HepG2 (cell line): ENCODE measurements at regions not wholly inside any gene's neighbourhood (a gene's known extent, or its start where the extent isn't known, plus 50 kb on each side); places are given as distances from the start of the nearest gene placed in this dataset.

Experiments used
- AGO2 ChIP-seq: fragments of 200-400 bp; formaldehyde crosslinking; optimal IDR thresholded peaks from 2 replicates; pipeline ENCODE3; 2017; ENCODE audit warnings: mild to moderate bottlenecking, low read depth, low read length, moderate library complexity
- ARNTL ChIP-seq: sonication (generic); formaldehyde crosslinking; IDR thresholded peaks from 2 replicates; pipeline ENCODE4 v1.4.0; 2020; ENCODE audit warnings: mild to moderate bottlenecking, missing genetic modification reagents
- STAG1 ChIP-seq: sonication (generic); formaldehyde crosslinking; IDR thresholded peaks from 2 replicates; pipeline ENCODE4 v1.4.0; 2020; ENCODE audit warnings: missing genetic modification reagents
- ZC3H13 ChIP-seq: sonication (generic); formaldehyde crosslinking; IDR thresholded peaks from 2 replicates; pipeline ENCODE4 v1.8.1; 2023; ENCODE audit warnings: mild to moderate bottlenecking, missing genetic modification reagents, moderate library complexity
- ZFP1 ChIP-seq: IDR thresholded peaks from 2 replicates; pipeline ENCODE4 v1.6.1; 2016
- ZFP36L1 ChIP-seq: sonication (generic); formaldehyde crosslinking; IDR thresholded peaks from 2 replicates; pipeline ENCODE4 v1.8.0; 2022; ENCODE audit warnings: mild to moderate bottlenecking, missing genetic modification reagents, moderate library complexity
- ZNF660 ChIP-seq: sonication (generic); formaldehyde crosslinking; IDR thresholded peaks from 2 replicates; pipeline ENCODE4 v1.5.1; 2020; ENCODE audit warnings: mild to moderate bottlenecking, low read depth, missing genetic modification reagents, borderline replicate concordance
- ZNF713 ChIP-seq: sonication (generic); formaldehyde crosslinking; IDR thresholded peaks from 2 replicates; pipeline ENCODE4 v1.4.0; 2020; ENCODE audit warnings: mild to moderate bottlenecking, missing genetic modification reagents
- TF ChIP-seq, protein P1 (sequence below): sonication (generic); formaldehyde crosslinking; IDR thresholded peaks from 2 replicates; pipeline ENCODE4 v1.8.1; 2022; ENCODE audit warnings: low read depth, mild to moderate bottlenecking, missing genetic modification reagents
- TF ChIP-seq, protein P2 (sequence below): sonication (generic); formaldehyde crosslinking; IDR thresholded peaks from 2 replicates; pipeline ENCODE4 v1.8.0; 2022; ENCODE audit warnings: mild to moderate bottlenecking, missing genetic modification reagents, borderline replicate concordance
- TF ChIP-seq, protein P3 (sequence below): sonication (generic); formaldehyde crosslinking; IDR thresholded peaks from 2 replicates; pipeline ENCODE4 v1.5.0; 2020; ENCODE audit warnings: mild to moderate bottlenecking, missing genetic modification reagents, moderate library complexity

DNA sequence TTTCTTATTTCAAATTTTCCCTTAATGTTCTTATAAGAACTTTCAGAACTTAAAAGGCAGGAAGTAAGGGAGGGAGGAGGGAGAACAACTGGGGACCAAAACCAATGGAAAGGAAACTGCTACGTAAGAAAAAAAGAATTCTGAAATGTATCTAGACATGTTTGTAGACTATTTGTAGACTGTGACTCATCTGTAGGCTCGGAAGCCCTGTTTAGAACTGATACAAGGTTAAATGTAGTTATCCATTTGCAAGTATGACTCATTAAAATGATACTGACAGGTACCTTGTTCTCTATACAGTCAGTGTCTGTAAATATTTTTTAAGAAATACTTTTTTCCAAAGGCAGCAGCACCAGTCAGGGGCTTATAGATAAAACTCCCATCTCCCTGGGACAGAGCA, 202.0 kb downstream of the DHX15 start:
- TF ChIP-seq ZNF713 (CRISPR knock-in tag) (no peak), ARNTL (CRISPR knock-in tag) (no peak), STAG1 (CRISPR knock-in tag) (no peak), ZC3H13 (CRISPR knock-in tag) (no peak), ZFP36L1 (CRISPR knock-in tag) (no peak), AGO2 (no peak), ZFP1 (CRISPR knock-in tag) (no peak), ZNF660 (CRISPR knock-in tag) (no peak)
- TF ChIP-seq, protein P1, sequence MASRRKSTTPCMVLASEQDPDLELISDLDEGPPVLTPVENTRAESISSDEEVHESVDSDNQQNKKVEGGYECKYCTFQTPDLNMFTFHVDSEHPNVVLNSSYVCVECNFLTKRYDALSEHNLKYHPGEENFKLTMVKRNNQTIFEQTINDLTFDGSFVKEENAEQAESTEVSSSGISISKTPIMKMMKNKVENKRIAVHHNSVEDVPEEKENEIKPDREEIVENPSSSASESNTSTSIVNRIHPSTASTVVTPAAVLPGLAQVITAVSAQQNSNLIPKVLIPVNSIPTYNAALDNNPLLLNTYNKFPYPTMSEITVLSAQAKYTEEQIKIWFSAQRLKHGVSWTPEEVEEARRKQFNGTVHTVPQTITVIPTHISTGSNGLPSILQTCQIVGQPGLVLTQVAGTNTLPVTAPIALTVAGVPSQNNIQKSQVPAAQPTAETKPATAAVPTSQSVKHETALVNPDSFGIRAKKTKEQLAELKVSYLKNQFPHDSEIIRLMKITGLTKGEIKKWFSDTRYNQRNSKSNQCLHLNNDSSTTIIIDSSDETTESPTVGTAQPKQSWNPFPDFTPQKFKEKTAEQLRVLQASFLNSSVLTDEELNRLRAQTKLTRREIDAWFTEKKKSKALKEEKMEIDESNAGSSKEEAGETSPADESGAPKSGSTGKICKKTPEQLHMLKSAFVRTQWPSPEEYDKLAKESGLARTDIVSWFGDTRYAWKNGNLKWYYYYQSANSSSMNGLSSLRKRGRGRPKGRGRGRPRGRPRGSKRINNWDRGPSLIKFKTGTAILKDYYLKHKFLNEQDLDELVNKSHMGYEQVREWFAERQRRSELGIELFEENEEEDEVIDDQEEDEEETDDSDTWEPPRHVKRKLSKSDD (CRISPR knock-in tag): no peak
- TF ChIP-seq, protein P2, sequence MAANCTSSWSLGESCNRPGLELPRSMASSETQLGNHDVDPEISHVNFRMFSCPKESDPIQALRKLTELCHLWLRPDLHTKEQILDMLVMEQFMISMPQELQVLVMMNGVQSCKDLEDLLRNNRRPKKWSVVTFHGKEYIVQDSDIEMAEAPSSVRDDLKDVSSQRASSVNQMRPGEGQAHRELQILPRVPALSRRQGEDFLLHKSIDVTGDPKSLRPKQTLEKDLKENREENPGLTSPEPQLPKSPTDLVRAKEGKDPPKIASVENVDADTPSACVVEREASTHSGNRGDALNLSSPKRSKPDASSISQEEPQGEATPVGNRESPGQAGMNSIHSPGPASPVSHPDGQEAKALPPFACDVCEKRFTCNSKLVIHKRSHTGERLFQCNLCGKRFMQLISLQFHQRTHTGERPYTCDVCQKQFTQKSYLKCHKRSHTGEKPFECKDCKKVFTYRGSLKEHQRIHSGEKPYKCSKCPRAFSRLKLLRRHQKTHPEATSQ (CRISPR knock-in tag): no peak
- TF ChIP-seq, protein P3, sequence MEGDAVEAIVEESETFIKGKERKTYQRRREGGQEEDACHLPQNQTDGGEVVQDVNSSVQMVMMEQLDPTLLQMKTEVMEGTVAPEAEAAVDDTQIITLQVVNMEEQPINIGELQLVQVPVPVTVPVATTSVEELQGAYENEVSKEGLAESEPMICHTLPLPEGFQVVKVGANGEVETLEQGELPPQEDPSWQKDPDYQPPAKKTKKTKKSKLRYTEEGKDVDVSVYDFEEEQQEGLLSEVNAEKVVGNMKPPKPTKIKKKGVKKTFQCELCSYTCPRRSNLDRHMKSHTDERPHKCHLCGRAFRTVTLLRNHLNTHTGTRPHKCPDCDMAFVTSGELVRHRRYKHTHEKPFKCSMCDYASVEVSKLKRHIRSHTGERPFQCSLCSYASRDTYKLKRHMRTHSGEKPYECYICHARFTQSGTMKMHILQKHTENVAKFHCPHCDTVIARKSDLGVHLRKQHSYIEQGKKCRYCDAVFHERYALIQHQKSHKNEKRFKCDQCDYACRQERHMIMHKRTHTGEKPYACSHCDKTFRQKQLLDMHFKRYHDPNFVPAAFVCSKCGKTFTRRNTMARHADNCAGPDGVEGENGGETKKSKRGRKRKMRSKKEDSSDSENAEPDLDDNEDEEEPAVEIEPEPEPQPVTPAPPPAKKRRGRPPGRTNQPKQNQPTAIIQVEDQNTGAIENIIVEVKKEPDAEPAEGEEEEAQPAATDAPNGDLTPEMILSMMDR: no peak
